CD4-positive, alpha-beta T cell (primary cell): ENCODE measurements at regions not wholly inside any gene's neighbourhood (a gene's known extent, or its start where the extent isn't known, plus 50 kb on each side); places are given as distances from the start of the nearest gene placed in this dataset.

Source experiments
- ATAC-seq: fragments of 200-7000 bp; cut with Tn5 transposase; one replicate; pipeline ENCODE4 v1.10.0; 2022; ENCODE audit warnings: mild to moderate bottlenecking; ENCODE audit not compliant: poor library complexity
- CTCF ChIA-PET: fragments of 350-600 bp; sonication (Branson Sonifier 250); formaldehyde crosslinking; loops from one replicate; lab custom pipeline; 2021; ENCODE audit warnings: antibody characterized with exemption, inconsistent platforms; lab: Charles Lee
- POLR2A ChIA-PET: fragments of 350-600 bp; sonication (Branson Sonifier 250); formaldehyde crosslinking; loops from one replicate; lab custom pipeline; 2021; ENCODE audit warnings: antibody characterized with exemption, inconsistent platforms; lab: Charles Lee
- DNase-seq, 14 experiments: peaks; one replicate each; pipeline ENCODE4 v3.0.0-alpha.2; 2013 to 2020; ENCODE audit warnings: mixed read lengths in 2 of 14
- H3K27ac ChIP-seq, 2 donors: one replicate each; pipeline versions ENCODE4 v1.5.1 to v1.7.0; 2013; ENCODE audit warnings: low read length in 2 of 2, low read depth in 1 of 2, mild to moderate bottlenecking in 1 of 2
- H3K27me3 ChIP-seq, 2 experiments: 1 replicate in 1 of 2; 2 replicates in 1 of 2; pipeline versions ENCODE4 v1.6.1 to v1.7.0; 2013; ENCODE audit warnings: low read length in 2 of 2, control low read depth in 1 of 2, mild to moderate bottlenecking in 1 of 2, moderate library complexity in 1 of 2; ENCODE audit not compliant: insufficient read depth in 2 of 2, control insufficient read depth in 1 of 2
- H3K36me3 ChIP-seq: one replicate; pipeline ENCODE4 v1.6.1; 2013; ENCODE audit warnings: low read length, control low read depth; ENCODE audit not compliant: insufficient read depth
- H3K4me1 ChIP-seq: one replicate; pipeline ENCODE4 v1.6.1; 2013; ENCODE audit warnings: low read length, control low read depth; ENCODE audit not compliant: insufficient read depth
- H3K4me3 ChIP-seq: one replicate; pipeline ENCODE4 v1.5.1; 2013; ENCODE audit warnings: mild to moderate bottlenecking, low read length, moderate library complexity
- H3K9me3 ChIP-seq, 2 experiments: 1 replicate in 1 of 2; 2 replicates in 1 of 2; pipeline versions ENCODE4 v1.6.1 to v1.7.0; 2013; ENCODE audit warnings: low read length in 2 of 2, mild to moderate bottlenecking in 2 of 2, control low read depth in 1 of 2, moderate library complexity in 1 of 2; ENCODE audit not compliant: control insufficient read depth in 1 of 2, insufficient read depth in 1 of 2
- H3K27ac Mint-ChIP-seq: one replicate; pipeline ENCODE4 v1.8.0; 2020; ENCODE audit warnings: mixed read lengths
- H3K27me3 Mint-ChIP-seq: one replicate; pipeline ENCODE4 v1.8.0; 2021; ENCODE audit warnings: mixed read lengths
- H3K36me3 Mint-ChIP-seq: one replicate; pipeline ENCODE4 v1.8.0; 2021; ENCODE audit warnings: low read depth, mixed read lengths
- H3K4me1 Mint-ChIP-seq: one replicate; pipeline ENCODE4 v1.8.0; 2021; ENCODE audit warnings: low read depth, mixed read lengths
- H3K4me3 Mint-ChIP-seq: one replicate; pipeline ENCODE4 v1.8.0; 2020; ENCODE audit warnings: mild to moderate bottlenecking, mixed read lengths
- H3K9me3 Mint-ChIP-seq: one replicate; pipeline ENCODE4 v1.8.0; 2020; ENCODE audit warnings: mixed read lengths
- intact Hi-C, 2 experiments: fragments of 100-400 bp; cut with DNase I in 1 of 2; cut with micrococcal nuclease in 1 of 2; formaldehyde crosslinking; loops; one replicate each; pipeline versions ENCODE4 v1.15.1 to v1.9.0; 2023 to 2025; cut with DNase I, micrococcal nuclease
- TF ChIP-seq, protein P1 (sequence below): fragments of 200-600 bp; IDR thresholded peaks from one replicate; pipeline ENCODE4 v1.8.0; 2022; ENCODE audit warnings: antibody characterized with exemption, mild to moderate bottlenecking

DNA sequence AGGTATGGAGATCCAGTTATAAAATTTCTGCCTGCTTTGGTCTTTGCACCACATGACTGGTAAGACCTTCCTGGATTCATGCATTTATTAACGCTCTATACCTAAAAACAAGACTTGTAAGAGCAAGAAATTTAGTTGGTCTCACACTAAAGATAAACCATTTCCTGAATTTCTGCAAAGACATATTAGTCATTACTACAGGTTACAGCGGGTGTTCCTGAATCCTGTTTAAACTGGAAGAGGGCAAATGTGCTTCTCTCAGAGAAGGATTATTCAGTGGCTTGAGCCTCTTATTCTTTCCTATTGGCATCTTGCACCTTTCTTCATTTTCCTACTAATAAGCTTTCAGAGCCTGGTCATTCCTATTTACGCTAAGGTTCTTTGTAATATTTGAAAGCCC lies 397.6 kb upstream of the TENM3 start:
- H3K4me1 ChIP-seq = no peaks in the 10 kb centered on the region
- Mint-ChIP-seq H3K9me3 (peaks cover 2% of the 10 kb centered on the region), H3K4me3 (no peak overlapping the region), H3K27me3 (no peaks in the 10 kb centered on the region), H3K36me3 (no peaks in the 10 kb centered on the region), H3K27ac (no peak overlapping the region), H3K4me1 (no peaks in the 10 kb centered on the region)
- CTCF ChIA-PET = no interaction called here
- POLR2A ChIA-PET = no interaction called here
- no peak overlapping the region for H3K27ac ChIP-seq
- H3K36me3 ChIP-seq = no peaks in the 10 kb centered on the region
- H3K4me3 ChIP-seq = no peak overlapping the region
- TF ChIP-seq, protein P1, sequence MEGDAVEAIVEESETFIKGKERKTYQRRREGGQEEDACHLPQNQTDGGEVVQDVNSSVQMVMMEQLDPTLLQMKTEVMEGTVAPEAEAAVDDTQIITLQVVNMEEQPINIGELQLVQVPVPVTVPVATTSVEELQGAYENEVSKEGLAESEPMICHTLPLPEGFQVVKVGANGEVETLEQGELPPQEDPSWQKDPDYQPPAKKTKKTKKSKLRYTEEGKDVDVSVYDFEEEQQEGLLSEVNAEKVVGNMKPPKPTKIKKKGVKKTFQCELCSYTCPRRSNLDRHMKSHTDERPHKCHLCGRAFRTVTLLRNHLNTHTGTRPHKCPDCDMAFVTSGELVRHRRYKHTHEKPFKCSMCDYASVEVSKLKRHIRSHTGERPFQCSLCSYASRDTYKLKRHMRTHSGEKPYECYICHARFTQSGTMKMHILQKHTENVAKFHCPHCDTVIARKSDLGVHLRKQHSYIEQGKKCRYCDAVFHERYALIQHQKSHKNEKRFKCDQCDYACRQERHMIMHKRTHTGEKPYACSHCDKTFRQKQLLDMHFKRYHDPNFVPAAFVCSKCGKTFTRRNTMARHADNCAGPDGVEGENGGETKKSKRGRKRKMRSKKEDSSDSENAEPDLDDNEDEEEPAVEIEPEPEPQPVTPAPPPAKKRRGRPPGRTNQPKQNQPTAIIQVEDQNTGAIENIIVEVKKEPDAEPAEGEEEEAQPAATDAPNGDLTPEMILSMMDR = no peak
- DNase-seq = no peak
- intact Hi-C loops = no loop called here
- no peak for ATAC-seq
- peaks cover 0 to 5% of the 10 kb centered on the region in 2 experiments for H3K9me3 ChIP-seq
- no peaks in the 10 kb centered on the region for H3K27me3 ChIP-seq

DNA sequence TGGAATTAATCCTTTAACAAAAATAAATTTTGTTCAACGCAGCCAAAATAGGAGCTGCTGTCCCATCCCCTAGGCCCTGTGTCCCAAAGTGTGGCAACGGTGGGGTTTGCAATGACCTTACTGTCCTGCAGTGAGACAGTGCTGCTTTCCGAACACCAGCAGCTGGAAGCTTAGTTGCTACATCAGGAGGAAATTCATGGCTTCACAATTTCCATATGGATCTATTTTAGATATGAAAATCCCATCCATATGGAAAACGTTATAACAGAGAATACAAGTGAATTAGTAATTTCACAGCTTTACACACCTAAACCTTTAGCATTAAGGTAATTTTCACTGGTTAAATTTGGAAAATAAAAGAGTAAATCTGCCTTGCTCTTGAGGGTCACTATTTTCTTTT lies 396.3 kb upstream of the TENM3 start:
- Mint-ChIP-seq H3K36me3 (no peaks in the 10 kb centered on the region), H3K9me3 (peaks cover 4% of the 10 kb centered on the region), H3K27me3 (no peaks in the 10 kb centered on the region), H3K4me1 (no peaks in the 10 kb centered on the region), H3K27ac (no peak overlapping the region), H3K4me3 (no peak overlapping the region)
- DNase-seq = no peak
- H3K4me3 ChIP-seq = no peak overlapping the region
- no peak for ATAC-seq
- H3K27ac ChIP-seq = no peak overlapping the region
- intact Hi-C loops = no loop called here
- peaks cover 0 to 5% of the 10 kb centered on the region in 2 experiments for H3K9me3 ChIP-seq
- ChIA-PET CTCF (no interaction called here), POLR2A (no interaction called here)
- TF ChIP-seq, protein P1 = no peak
- H3K27me3 ChIP-seq = no peaks in the 10 kb centered on the region
- no peaks in the 10 kb centered on the region for H3K4me1 ChIP-seq
- no peaks in the 10 kb centered on the region for H3K36me3 ChIP-seq

DNA sequence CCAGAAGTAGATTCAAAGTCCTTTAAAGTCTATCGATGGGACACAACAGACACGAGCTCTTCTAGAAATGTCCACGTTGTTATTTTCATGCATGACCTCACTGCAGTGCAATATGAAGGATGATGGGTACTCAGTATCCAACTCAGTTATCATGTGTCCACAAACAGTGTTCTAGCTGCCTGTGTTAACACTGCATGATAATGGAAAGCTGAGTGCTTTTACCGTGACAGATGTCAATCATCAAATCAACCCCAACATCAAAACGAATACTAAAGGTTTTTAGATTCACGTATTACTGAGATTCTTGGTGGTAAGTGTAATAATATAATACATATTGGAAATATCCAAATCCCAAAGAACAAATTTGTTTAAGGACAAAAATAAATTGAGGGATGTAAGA lies 394.8 kb upstream of the TENM3 start:
- TF ChIP-seq, protein P1 = no peak
- ATAC-seq = no peak
- ChIA-PET CTCF (no interaction called here), POLR2A (no interaction called here)
- H3K9me3 ChIP-seq = peaks cover 0 to 5% of the 10 kb centered on the region in 2 experiments
- Mint-ChIP-seq H3K27ac (no peak overlapping the region), H3K36me3 (no peaks in the 10 kb centered on the region), H3K4me1 (no peaks in the 10 kb centered on the region), H3K4me3 (no peak overlapping the region), H3K9me3 (peaks cover 4% of the 10 kb centered on the region), H3K27me3 (no peaks in the 10 kb centered on the region)
- H3K4me1 ChIP-seq = no peaks in the 10 kb centered on the region
- H3K27me3 ChIP-seq = no peaks in the 10 kb centered on the region
- H3K4me3 ChIP-seq = no peak overlapping the region
- intact Hi-C loops = no loop called here
- no peak overlapping the region for H3K27ac ChIP-seq
- no peaks in the 10 kb centered on the region for H3K36me3 ChIP-seq
- DNase-seq = no peak
